ENCODE measurements at regions not wholly inside any gene's neighbourhood (a gene's known extent, or its start where the extent isn't known, plus 50 kb on each side); places are given as distances from the start of the nearest gene placed in this dataset.
"Not testable (repeated sequence)": the region's sequence is repeated elsewhere in the genome, so short reads cannot be mapped to it uniquely, and the experiment has no call there.

DNA sequence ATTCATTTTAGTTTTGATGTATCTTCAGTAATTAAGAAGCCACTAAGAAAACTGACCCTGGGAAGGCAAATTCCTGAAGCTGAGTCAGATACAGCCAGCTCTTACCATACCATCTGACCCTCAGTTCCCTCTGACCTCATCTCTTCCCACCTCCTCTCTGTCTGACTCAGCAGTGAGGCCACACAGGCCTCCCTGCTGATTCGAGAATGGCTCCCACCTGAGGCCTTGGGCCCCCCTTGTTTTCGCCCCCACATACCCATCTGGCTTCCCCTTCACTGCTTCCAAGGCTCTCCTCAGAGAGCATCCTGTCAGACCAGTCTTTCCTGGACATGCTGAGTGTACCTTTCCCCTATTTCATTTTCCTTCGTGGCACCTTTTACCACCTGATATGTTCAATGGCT, 71.0 kb upstream of the CYP1B1 start:
- no peak for DNase-seq

DNA sequence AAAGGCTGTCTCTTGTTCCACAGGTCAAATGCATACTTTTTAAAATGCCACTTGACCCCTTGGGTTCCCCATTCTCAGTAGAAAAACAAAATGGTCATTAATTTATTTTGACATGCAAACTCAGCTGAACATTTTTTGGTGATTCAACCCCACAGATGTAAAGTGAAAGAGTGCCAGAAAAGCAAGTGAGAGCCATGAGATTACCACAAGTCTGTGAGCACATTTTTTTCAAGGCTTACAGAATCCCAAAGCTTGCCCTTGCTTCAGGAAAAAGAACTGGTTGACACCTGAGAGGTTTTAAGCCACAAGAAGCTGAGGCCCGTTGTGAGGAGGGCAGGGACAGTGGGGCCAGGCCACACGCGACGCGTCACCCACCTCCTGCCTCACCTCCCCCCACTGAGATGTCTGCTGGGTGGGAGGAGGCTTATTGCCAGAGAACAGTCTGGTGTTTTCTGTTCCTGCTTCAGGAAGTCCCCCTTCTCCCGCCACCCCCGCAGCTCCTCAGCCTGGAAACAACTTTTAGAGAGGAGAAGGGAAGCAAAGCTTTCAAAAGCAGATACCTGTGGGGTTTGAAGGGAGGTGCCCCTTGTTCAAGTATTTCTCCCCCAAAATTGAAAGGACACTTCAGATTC, 70.4 kb upstream of the CYP1B1 start:
- DNase-seq = peak; percentile 70

DNA sequence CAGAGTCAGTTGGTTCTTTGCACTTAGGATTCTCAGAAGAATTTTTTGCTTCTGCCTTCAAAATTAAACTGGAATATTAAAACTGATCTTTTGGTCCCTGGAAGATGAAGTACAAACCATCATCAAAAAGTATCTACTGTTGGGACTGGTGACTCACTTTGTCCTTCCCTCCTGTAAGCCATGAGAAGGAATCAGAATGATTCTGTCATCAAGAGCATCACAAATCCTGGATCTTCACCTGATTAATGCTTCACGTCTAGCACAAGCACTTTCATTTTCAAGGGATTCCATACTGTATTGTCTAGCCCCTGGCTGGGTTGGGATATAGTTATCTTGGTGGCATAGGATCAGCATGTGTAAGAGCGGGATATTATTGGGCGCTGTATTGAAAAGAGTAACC, 69.3 kb upstream of the CYP1B1 start:
- no peak for DNase-seq

DNA sequence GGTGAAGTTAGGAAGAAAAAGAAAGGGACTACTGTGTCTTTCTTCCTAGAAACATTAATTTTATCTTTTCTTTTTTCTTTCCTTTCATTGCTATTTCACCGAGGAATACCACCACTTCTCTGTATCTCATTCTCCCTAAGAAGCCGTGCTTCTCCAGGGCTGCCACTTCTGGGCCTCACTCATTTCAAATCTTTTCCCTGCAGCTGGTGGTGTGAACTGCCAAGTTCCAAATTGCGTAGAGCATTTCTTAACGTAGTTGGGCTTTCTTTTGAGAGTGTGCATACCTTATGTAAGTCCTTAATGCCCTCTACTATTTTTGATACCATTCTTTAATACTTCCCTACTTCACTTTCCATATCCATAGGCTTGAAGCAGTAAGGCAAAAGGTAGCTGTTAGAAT, 66.7 kb upstream of the CYP1B1 start:
- DNase-seq = no peak

DNA sequence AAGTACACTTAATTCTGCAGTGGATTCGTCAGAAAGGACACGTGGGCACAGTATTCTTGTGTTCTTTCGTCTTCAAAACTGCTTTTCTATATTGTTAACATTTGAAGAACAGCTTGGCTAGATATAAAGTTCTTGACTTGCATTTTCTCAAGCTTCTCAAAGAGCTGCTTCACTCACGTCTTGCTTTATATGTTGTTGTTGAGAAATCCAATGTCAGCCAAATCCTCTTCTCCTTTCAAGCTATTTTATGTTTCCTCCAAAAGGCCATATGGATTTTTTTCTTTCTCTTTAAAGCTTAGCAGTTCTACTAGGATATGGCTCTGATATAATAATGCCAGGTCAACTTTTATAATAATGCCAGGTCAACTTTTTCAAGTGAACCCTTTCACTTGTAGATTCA, 65.5 kb upstream of the CYP1B1 start:
- no peak for DNase-seq

DNA sequence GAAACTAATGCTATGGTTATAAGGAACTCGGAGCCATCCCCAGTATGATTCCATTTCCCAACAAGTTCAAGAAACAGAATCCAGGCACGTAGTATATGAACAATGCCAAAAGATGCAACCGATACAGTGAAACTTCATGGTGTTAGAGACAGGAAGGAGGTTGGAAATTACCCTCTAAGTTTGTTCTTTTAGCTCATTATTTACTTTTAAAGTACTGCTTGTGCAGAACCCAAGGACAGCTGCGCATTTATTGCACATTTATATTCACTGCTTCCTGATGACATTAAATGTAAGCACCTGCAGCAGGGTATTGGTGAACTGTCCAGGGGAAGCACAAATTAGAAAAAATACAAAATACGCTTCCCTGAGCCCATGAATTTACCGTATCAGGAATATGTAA, 63.0 kb upstream of the CYP1B1 start:
- no peak for DNase-seq

DNA sequence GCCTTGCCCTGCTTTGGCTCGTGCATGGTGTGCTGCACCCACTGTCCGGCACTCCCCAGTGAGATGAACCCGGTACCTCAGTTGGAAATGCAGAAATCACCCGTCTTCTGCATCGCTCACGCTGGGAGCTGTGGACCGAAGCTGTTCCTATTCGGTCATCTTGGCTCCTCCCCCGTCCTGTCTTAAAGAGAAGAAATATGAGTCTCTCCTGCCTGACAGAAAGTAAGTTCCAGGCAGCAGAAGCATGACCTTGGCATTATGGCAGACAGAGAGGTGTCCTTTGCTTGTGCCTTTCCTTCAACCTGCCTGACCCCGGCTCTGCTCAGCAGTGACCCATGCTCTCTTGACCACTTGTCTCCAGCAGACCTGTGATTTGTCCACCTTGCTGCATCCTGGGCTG, 62.5 kb upstream of the CYP1B1 start:
- no peak for DNase-seq

DNA sequence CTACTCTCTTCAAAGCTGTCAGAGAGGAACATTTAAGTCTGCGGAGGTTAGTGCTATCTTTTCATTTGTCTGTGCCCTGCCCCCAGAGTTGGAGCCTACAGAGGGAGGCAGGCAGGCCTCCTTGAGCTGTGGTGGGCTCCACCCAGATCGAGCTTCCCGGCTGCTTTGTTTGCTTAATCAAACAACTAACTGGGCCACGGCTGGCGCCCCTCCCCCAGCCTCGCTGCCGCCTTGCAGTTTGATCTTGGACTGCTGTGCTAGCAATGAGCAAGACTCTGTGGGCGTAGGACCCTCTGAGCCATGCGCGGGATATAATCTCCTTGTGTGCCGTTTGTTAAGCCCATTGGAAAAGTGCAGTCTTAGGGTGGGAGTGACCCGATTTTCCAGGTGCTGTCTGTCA, 62.0 kb upstream of the CYP1B1 start:
- not testable (repeated sequence) for DNase-seq

DNA sequence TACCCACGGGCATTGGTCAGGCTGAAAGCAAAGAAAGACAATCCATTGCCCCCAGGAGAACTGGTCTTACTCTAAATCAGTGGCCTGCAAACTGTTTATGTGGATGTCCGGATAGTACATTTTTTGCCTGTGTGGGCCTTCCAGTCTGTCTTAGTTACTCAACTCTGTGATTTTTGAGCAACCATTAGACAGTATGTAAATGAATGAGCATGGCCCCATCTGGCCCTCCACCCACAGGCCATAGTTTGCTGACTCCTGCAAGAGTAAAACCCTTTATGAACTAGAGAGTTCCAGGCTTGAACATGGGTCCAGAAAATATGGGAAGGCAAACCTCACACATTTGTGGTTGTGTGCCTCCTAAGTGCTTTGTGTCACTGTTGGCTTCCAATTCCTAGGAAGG, 55.7 kb upstream of the CYP1B1 start:
- DNase-seq = no peak

DNA sequence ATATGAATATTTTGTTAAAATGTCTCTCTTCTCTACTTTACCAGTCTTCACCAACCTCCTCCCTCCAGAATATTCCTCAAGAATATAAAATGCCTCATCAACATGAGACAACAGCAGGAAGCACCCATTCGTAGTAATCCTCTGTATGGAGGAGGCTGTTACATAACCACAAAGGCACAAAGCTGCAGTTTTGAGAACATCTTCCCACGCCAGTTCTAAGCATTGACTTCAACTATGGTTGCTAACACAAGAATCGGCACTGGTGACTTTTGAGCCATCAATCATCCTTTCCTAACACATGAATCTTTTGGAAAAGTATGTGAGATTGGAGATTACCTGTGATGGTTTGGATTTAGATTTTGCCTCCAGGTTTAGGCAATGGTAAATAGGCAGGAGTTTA, 54.9 kb upstream of the CYP1B1 start:
- DNase-seq = no peak

DNA sequence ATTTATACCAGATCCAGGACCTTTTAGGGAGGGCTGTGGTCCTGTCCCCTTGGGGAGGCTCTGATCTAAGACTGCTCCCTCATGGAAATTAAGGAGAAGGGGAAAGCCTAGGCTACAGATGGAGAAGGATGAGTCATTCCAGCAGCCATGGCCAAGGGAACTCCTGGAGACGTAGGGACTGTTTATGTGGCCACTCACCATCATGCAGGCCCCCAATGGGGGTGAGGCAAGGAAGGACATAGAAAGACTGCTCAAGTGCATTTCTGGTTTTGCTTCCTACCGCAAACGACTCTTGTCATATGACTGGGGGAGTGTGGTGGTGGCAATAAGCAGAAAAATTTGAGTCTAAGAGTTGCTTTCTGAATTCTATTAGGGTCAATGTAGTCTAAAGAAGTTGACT, 54.0 kb upstream of the CYP1B1 start:
- no peak for DNase-seq

DNA sequence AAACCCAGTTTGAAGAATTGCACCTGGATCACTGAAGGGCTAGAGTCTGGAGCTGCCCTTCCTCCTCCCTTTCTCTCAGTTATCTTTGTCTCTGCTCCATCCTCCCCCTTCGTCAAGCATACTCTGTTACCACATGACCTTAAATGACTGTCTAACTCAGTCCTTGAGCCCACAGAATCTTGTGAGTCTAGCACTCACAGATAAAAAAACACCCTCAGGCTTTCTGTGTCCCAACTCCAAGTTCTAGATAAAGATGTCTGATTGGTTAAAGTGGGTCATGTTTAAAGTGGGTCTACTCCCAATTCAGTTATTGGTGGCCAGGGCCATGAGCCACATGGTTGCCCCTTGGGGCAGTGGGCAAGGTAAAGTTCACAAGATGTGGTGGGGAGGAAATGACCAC, 53.5 kb upstream of the CYP1B1 start:
- DNase-seq = no peak

DNA sequence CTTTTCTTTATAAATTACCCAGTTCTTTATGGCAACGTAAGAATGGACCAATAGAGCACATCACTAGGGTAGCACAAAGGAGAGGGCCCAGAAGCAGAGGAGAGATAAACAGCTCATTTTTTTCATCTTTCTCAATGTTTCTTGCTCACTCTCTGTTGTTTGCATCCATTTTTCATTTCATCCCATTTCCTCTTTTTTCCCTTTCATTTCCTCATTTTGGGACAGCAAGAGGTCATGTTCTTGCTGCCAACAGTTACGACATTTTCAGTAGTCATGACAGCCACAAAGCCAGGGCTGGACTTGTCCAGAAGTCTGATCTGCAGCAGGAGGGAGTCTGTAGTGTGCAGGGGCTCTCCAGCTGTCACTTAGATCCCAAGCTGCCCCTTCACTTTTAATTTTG, 52.7 kb upstream of the CYP1B1 start:
- no peak for DNase-seq

DNA sequence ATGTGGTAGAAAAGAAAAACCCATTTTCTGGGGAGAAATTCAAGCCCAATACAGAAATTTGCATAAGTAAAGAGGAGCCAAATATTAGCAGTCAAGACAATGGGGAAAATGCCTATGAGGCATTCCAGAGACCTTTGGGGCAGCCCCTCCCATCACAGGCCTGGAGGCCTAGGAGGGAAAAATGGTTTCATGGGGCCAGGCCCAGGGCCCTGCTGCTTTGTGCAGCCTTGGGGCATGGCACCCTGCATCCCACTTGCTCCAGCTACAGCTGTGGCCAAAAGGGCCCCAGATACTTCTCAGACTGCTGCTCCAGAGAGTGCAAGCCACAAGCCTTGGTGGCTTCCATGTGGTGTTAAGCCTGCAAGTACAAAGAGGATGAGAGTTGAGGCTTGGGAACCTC, 51.3 kb upstream of the CYP1B1 start:
- DNase-seq = no peak

DNA sequence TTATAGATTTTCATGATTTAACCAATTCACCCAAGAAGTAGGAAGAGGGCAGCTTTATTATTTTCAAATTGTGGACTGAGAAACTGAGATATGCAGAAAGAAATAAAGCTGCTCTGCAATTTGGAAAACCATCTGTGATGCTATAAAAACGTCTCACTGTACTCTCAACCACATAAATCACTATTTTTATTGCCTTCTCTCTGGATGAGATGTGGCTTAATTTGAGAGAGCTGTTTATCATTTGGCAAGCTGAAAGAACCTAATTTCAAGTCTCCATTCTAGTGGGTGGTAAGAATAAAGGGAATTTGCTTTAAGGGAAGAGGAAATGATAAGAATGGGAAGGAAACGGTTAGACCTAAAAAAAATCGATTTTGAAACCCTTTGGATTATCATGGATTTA, 49.9 kb upstream of the CYP1B1 start:
- peak; percentile 18 for DNase-seq

Measured in right kidney (tissue), 1 donor.